ENCODE measurements at regions not wholly inside any gene's neighbourhood (a gene's known extent, or its start where the extent isn't known, plus 50 kb on each side); places are given as distances from the start of the nearest gene placed in this dataset.
"Not testable (repeated sequence)": the region's sequence is repeated elsewhere in the genome, so short reads cannot be mapped to it uniquely, and the experiment has no call there.

DNA sequence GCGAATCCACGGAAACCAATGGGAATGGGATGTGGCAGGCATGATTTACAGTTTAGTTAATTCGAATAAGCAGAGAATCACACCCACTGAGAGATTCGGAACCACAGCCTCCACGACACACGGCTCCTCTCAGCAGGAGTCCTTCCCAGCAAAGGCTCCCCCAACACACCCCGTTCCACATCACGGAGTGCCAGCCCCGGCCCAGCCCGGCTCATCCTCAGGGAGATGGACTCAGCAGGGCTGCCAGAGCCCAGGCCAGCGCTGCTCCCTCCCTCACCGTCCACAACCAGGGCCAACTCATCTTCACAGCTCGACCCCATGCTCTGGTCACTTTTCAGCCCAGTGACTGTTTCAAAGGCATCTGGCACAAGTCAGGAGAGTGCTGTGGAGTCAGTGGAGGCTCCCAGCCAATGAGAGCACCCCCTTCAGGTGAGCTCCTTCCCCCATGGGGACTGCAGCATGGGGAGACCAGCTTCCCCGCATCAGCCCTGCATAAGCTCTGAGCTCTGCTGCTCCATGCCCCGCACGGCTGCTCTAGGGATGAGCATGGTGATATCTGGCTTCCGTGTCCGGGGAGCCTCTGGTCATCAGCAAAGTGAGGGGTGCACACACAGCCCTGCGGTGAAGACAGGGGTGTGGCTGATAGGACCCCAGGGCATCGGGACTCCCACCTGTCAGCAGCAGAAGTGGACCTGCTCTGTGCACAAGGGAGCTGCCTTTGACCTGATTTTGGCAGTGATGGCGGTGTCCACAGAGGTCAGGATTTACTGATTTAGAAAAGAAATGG, 238.8 kb upstream of the SFSWAP start:
- no peaks in the 10 kb centered on the region for H3K9me3 Mint-ChIP-seq
- no peaks in the 10 kb centered on the region for H3K4me1 Mint-ChIP-seq (ENCODE audit: low read depth)
- H3K27me3 Mint-ChIP-seq = peaks cover 6% of the 10 kb centered on the region
- H3K36me3 Mint-ChIP-seq (ENCODE audit: low read depth) = no peaks in the 10 kb centered on the region
- no peak overlapping the region for H3K4me3 Mint-ChIP-seq
- H3K27ac Mint-ChIP-seq = no peak overlapping the region

DNA sequence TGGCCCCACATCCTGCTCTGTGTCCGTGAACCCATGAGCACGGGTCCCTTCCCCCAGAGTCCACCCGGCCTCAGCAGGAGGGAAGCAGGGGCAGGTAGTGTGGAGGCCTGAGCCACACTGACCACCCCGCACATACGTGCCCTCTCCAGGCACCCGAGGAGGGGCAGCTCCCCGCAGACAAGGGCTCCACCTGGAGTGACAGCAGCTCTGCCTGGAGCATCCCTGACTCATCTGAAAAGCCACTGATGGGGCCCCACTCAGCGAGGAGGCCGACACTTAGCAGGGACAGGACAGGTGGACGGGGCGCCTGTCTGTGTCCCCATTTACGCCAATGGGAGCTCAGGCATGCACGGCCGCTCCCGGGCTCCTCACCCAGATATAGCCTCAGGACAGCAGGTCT, 237.6 kb upstream of the SFSWAP start:
- no peaks in the 10 kb centered on the region for H3K4me1 Mint-ChIP-seq (ENCODE audit: low read depth)
- H3K4me3 Mint-ChIP-seq = no peak overlapping the region
- no peaks in the 10 kb centered on the region for H3K36me3 Mint-ChIP-seq (ENCODE audit: low read depth)
- H3K9me3 Mint-ChIP-seq = no peaks in the 10 kb centered on the region
- peaks cover 6% of the 10 kb centered on the region for H3K27me3 Mint-ChIP-seq
- no peak overlapping the region for H3K27ac Mint-ChIP-seq

DNA sequence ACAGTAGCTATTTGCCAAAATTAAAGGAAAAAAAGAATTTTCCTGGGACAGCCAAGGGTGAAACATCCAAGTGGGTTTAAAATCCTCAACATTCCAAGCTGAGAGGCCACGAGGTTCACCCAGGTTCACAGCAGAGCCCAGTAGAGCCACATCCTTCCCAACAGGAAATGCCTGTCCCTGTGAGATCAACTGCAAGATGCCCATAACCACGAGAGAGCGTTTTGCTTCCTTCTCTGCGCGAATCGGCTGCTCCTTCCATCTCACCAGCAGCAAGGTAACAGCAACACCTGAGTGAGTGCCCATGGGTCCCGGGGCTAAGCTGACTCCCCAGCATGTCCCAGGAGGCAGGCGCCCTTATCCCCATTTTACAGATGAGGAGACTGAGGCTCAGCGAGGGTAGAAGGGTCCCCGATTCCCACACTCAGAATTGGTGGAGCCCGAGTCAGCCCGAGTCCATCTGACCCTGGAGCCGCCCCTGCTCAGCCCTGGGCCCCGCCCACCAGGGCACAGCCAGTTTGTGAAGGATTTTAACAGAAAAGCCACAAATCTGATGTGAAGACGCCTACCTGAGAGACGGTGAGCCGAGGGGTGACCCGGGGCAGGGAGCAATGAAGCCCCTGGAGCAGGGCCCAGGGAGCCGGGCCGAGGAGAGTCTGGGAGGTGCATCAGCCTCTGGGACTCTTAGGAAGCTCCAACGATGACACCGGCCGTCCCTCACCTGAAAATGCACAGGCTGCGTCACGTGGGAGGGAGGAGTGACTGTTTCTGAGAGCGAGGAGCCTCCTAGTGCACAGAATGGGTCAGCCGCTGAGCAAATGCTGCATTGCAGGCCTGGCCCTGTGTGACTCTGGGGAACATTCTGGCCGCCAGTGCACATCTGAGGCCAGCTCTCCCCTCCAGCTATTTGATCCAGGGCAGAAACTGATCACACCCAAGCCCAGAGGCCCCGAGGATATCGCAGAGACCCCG, 236.9 kb upstream of the SFSWAP start:
- Mint-ChIP-seq H3K4me3 (no peak overlapping the region), H3K27me3 (peaks cover 6% of the 10 kb centered on the region), H3K27ac (no peak overlapping the region), H3K4me1 (ENCODE audit: low read depth) (no peaks in the 10 kb centered on the region), H3K36me3 (ENCODE audit: low read depth) (no peaks in the 10 kb centered on the region), H3K9me3 (no peaks in the 10 kb centered on the region)

DNA sequence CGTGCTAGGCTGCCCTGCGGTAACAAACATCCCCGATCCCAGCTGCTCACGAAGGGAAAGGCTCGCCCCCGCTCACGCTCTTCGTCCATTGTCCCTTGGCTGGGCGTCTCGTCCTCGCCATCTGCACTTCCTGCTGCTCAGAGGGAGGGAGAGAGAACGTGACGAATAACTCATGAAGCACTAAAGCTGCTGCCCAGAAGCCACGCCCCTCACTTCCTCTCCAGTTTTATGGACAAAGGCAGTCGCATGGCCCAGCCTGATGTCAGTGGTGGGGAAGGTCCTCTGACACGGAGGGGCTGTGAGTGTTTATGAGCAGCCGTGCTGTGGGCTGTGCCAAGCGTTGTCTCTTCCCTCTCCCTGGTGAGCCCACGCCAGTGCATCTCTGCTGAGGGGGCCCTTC, 235.9 kb upstream of the SFSWAP start:
- not testable (repeated sequence) for H3K27ac Mint-ChIP-seq; H3K4me1 Mint-ChIP-seq (ENCODE audit: low read depth); H3K36me3 Mint-ChIP-seq (ENCODE audit: low read depth); H3K4me3 Mint-ChIP-seq; H3K9me3 Mint-ChIP-seq; H3K27me3 Mint-ChIP-seq

DNA sequence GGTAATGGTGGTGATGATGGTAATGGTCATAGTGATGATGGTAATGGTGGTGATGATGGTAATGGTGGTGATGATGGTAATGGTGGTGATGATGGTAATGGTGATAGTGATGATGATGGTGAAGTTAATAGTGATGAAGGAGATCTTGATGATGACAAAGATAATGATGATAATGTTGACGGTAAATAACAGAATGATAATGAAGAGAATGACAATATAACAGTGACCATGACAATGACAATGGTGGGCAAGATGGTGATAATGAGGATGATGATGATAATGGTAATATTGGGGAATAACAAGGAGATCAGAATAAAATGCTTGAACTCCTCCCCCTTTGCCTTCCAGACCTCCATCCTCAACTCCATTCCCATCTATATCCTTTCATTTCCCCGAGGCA, 233.3 kb upstream of the SFSWAP start:
- Mint-ChIP-seq H3K36me3 (ENCODE audit: low read depth) (no peaks in the 10 kb centered on the region), H3K27ac (no peak overlapping the region), H3K9me3 (no peaks in the 10 kb centered on the region), H3K4me3 (no peak overlapping the region), H3K27me3 (no peaks in the 10 kb centered on the region), H3K4me1 (ENCODE audit: low read depth) (no peaks in the 10 kb centered on the region)

DNA sequence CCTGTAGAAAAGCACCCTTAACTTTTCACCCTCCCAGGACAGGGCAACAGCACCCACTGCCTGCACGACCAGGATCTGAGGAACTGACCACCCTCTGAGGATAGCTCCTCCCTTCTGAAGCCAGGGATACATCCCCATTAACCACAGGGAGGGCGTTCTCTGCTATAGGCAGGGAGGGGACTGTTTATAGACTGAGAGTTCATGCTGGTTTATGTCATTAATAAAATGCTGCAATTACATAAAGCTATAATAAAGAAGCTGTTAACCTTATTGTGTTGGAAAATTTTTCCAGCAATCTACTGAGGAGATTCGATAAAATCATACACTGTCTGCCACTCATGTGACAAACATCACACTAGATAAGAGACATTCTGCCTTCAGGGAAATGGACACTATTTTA, 232.4 kb upstream of the SFSWAP start:
- Mint-ChIP-seq H3K27ac (no peak overlapping the region), H3K36me3 (ENCODE audit: low read depth) (no peaks in the 10 kb centered on the region), H3K9me3 (no peaks in the 10 kb centered on the region), H3K4me3 (no peak overlapping the region), H3K4me1 (ENCODE audit: low read depth) (no peaks in the 10 kb centered on the region), H3K27me3 (no peaks in the 10 kb centered on the region)

DNA sequence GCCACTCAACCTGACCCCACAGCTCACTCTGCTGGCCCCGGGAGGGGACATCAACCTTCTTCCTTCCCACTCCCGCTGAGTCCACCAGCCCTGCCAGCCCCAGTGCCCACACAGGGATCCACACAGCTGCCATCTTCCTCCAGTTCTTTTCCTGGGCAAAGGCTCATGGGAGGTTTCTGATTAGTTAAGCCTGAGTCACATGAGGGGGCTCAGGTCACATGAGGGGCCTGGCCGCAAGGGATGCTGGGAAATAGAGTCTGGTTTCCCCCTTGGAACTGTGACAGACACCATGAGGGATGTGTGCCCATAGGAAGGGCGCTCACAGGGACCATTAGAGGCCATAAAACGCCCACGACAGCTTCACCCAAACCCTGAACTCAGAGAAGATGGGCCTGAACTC, 228.7 kb upstream of the SFSWAP start:
- H3K27ac Mint-ChIP-seq = no peak overlapping the region
- H3K4me1 Mint-ChIP-seq (ENCODE audit: low read depth) = no peaks in the 10 kb centered on the region
- no peaks in the 10 kb centered on the region for H3K9me3 Mint-ChIP-seq
- H3K4me3 Mint-ChIP-seq = no peak overlapping the region
- H3K27me3 Mint-ChIP-seq = no peaks in the 10 kb centered on the region
- H3K36me3 Mint-ChIP-seq (ENCODE audit: low read depth) = no peaks in the 10 kb centered on the region

DNA sequence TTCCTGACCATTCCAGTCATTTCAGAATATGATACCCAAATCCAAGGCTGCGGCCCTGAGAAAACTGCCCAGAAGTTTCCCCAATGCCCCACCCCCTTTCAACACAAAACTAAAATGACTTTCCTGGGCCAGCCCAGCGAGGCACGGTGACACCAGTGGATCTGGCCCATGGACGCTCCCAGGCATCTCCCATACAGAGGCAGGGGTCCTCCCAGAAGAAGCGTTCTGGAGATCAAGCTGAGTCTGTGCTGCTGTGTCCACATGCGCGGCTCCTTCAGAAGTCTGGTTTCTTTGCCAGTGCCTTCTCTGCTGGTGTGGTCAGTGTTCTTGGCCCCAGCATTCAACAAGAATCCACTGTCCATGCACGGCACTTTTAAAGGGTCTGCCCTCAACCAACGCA, 228.2 kb upstream of the SFSWAP start:
- Mint-ChIP-seq H3K27ac (no peak overlapping the region), H3K27me3 (no peaks in the 10 kb centered on the region), H3K4me3 (no peak overlapping the region), H3K36me3 (ENCODE audit: low read depth) (no peaks in the 10 kb centered on the region), H3K4me1 (ENCODE audit: low read depth) (no peaks in the 10 kb centered on the region), H3K9me3 (no peaks in the 10 kb centered on the region)

DNA sequence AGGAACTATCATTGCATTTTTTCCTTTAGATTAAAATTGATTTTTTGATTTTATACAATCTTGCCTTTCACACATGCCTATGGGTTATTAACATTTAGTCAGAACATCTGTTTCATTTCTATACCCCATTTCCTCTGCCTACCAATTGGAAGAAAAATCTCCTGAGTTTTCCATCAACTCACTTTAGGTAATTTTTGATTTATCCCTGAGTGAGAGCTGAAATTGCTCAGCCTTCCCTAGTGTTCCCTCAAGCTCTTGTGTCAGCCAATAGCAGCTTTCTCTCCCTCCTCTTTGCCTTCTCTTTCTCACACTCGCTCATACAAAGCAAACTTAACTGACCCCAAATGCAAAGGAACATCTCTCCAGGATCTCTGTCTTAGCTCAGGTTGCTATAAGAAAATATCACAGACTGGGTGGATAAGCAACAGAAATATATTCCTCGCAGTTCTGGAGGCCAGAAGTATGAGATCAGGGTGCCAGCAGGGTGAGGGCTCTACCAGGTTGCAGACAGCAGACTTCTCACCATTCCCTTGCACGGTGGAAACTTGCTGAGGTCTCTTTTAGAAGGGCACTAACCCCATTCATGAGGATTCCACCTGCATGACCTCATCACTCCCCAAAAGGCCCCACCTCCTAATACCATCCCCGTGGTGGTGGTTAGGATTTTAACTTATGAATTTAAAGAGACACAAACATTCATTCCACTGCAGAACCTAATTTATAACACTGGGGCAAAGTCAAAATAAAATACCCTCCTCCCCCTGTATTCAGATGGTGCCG, 224.2 kb upstream of the SFSWAP start:
- H3K4me1 Mint-ChIP-seq (ENCODE audit: low read depth) = no peaks in the 10 kb centered on the region
- no peaks in the 10 kb centered on the region for H3K9me3 Mint-ChIP-seq
- H3K27ac Mint-ChIP-seq = no peak overlapping the region
- H3K4me3 Mint-ChIP-seq = no peak overlapping the region
- no peaks in the 10 kb centered on the region for H3K36me3 Mint-ChIP-seq (ENCODE audit: low read depth)
- no peaks in the 10 kb centered on the region for H3K27me3 Mint-ChIP-seq

DNA sequence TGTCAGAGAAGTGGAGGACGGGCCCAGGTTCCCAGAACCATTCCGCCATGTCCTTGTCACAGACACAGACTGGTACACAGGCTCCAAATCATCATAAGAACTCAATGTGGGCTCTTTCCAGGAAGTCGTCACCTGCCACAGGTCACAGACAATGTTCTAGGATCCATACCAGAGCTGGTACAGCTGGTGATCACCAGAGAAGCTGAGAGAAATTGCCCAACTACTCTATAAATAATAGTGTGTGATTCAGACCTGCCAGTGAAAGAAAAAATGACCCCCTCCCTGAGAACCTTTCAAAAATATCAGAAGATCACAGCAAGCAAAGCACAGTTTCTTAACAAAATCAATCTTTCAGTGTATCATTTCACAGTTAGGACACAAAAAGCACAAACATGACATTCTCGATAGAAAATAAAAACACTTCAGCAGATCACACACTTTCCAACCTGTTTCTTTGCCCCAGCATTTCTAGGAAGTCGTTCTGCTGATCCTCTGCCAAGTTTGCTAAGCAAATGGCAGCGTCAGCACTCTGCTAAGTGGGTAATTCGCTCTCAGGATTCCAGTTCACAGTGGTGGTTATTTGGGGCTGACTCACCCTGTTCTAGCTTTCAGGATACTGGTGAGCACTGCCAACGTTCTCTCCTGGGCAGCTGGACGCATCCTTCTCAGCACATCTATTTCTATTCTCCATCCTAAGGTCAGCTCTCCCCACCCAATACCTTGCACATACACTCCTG, 223.3 kb upstream of the SFSWAP start:
- Mint-ChIP-seq H3K27me3 (no peaks in the 10 kb centered on the region), H3K36me3 (ENCODE audit: low read depth) (no peaks in the 10 kb centered on the region), H3K4me3 (no peak overlapping the region), H3K4me1 (ENCODE audit: low read depth) (no peaks in the 10 kb centered on the region), H3K27ac (no peak overlapping the region), H3K9me3 (no peaks in the 10 kb centered on the region)

DNA sequence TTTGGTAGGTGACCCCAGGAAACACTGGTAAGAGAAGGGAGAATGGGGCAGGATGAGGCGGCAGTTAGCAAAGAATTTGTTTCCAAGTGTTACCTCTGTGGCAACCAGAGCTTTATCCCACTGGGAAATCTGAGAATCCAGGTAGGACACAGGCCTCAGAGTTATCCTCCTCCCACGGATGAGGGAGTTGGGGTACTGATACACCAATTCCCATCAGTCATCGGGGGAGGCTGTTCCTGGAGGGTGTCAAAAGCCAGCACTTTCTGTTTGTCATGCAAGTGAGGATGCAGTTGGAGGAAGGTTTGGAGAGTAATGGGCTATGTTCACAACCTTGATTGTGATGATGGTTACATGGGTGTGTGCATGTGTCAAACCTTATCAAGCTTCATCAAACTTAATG, 221.2 kb upstream of the SFSWAP start:
- H3K27me3 Mint-ChIP-seq = no peaks in the 10 kb centered on the region
- H3K4me3 Mint-ChIP-seq = no peak overlapping the region
- no peaks in the 10 kb centered on the region for H3K4me1 Mint-ChIP-seq (ENCODE audit: low read depth)
- no peaks in the 10 kb centered on the region for H3K36me3 Mint-ChIP-seq (ENCODE audit: low read depth)
- no peaks in the 10 kb centered on the region for H3K9me3 Mint-ChIP-seq
- no peak overlapping the region for H3K27ac Mint-ChIP-seq

DNA sequence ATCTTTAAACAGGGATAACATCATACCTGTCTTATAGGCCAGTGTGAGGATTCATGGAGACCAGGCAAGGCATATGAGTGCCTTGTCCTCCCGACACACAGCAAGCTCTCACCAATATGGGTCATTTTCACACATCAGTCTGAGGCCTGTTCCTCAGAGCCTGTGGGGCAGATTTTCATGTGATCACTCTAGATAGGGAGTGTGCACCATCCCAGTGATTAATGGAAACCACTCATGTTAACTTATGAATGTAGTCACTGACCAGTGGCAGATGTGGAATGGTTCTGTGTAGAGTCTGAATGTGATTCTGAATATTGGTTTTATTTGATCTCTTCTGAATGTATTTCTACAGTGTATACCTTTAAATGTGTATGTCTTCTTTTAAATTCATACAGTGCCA, 219.7 kb upstream of the SFSWAP start:
- no peak overlapping the region for H3K4me3 Mint-ChIP-seq
- H3K4me1 Mint-ChIP-seq (ENCODE audit: low read depth) = no peaks in the 10 kb centered on the region
- H3K36me3 Mint-ChIP-seq (ENCODE audit: low read depth) = no peaks in the 10 kb centered on the region

DNA sequence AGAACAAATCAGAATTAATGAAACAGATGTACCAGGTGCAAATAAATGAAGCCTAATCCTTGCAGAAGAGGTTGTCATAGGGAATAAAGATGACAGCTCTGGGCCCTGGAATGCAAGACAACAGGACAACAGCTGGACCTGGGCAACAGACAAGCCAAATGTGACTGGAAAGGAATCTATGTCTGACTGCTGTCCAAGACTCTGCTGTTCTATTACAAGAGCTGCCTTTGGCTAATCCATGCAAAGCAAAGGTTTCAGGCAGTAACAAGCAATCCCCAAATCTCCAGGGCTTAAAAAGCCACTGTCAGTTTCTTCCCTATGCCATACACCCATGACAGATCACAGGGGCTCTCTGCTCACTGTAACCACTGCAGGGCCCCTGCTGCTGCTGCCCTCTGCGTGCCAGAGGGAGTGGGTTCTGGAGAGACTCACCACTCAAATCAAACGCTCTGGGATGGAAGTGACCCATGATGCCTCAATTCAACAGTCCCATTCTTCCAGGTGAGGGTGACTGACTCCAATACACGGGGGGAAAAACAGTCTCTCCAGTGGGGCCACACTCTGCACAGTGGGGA, 218.9 kb upstream of the SFSWAP start:
- Mint-ChIP-seq H3K4me3 (no peak overlapping the region), H3K27ac (no peak overlapping the region), H3K9me3 (no peaks in the 10 kb centered on the region), H3K36me3 (ENCODE audit: low read depth) (no peaks in the 10 kb centered on the region), H3K4me1 (ENCODE audit: low read depth) (no peaks in the 10 kb centered on the region), H3K27me3 (no peaks in the 10 kb centered on the region)

More for the DNA sequence above, 219.7 kb upstream of the SFSWAP start:
- Mint-ChIP-seq H3K9me3 (no peaks in the 10 kb centered on the region), H3K27me3 (no peaks in the 10 kb centered on the region), H3K27ac (no peak overlapping the region)
